ENCODE measurements at regions not wholly inside any gene's neighbourhood (a gene's known extent, or its start where the extent isn't known, plus 50 kb on each side); places are given as distances from the start of the nearest gene placed in this dataset.

- TF ChIP-seq CTCF (IDR thresholded peaks at IDR 0.05) (no peak), POLR2A (IDR thresholded peaks at IDR 0.05) (no peak)
These were observed 1069.9 kb upstream of the ADGRL4 start for GRCh38 chr1:80076469-80076868.
